SK-N-SH treated with all-trans-retinoic acid at 6 μM for 48 hours (cell line): ENCODE measurements at regions not wholly inside any gene's neighbourhood (a gene's known extent, or its start where the extent isn't known, plus 50 kb on each side); places are given as distances from the start of the nearest gene placed in this dataset.

Source experiments
- ATAC-seq: fragments of 200-7000 bp; cut with Tn5 transposase; 3 replicates; pipeline ENCODE4 v1.9.1; 2020; ENCODE audit warnings: mild to moderate bottlenecking, moderate library complexity
- ARNTL ChIP-seq: fragments of 450-650 bp; formaldehyde crosslinking; IDR thresholded peaks from 2 replicates; pipeline ENCODE4 v1.5.0; 2020; ENCODE audit warnings: low read depth, mild to moderate bottlenecking, moderate library complexity, borderline replicate concordance
- BACH2 ChIP-seq: fragments of 250-450 bp; sonication (Bioruptor Pico); IDR thresholded peaks from 2 replicates; pipeline ENCODE4 v1.9.0; 2021; ENCODE audit warnings: mild to moderate bottlenecking, borderline replicate concordance
- CREB5 ChIP-seq: fragments of 250-450 bp; sonication (Bioruptor Pico); IDR thresholded peaks from 2 replicates; pipeline ENCODE4 v1.5.1; 2020; ENCODE audit warnings: low read depth, mild to moderate bottlenecking, moderate library complexity
- CSDC2 ChIP-seq: fragments of 250-450 bp; sonication (Bioruptor Pico); IDR thresholded peaks from 2 replicates; pipeline ENCODE4 v1.5.0; 2020; ENCODE audit warnings: mild to moderate bottlenecking, moderate library complexity
- CSRNP3 ChIP-seq: fragments of 250-450 bp; sonication (Bioruptor Pico); IDR thresholded peaks from 2 replicates; pipeline ENCODE4 v1.5.1; 2021; ENCODE audit warnings: mild to moderate bottlenecking, moderate library complexity
- ESRRG ChIP-seq: fragments of 250-450 bp; sonication (Bioruptor Pico); IDR thresholded peaks from 2 replicates; pipeline ENCODE4 v1.6.1; 2021; ENCODE audit warnings: mild to moderate bottlenecking
- ISL1 ChIP-seq: fragments of 250-450 bp; sonication (Bioruptor Pico); IDR thresholded peaks from 2 replicates; pipeline ENCODE4 v2.1.2; 2022; ENCODE audit warnings: mild to moderate bottlenecking, moderate library complexity
- OSR1 ChIP-seq: fragments of 250-450 bp; sonication (Bioruptor Pico); IDR thresholded peaks from 2 replicates; pipeline ENCODE4 v1.8.0; 2022; ENCODE audit warnings: moderate library complexity, mild to moderate bottlenecking, inconsistent platforms
- PATZ1 ChIP-seq: fragments of 250-450 bp; sonication (Bioruptor Pico); IDR thresholded peaks from 2 replicates; pipeline ENCODE4 v1.8.0; 2020; ENCODE audit warnings: mild to moderate bottlenecking, moderate library complexity, borderline replicate concordance
- POU6F1 ChIP-seq: fragments of 250-450 bp; sonication (Bioruptor Pico); IDR thresholded peaks from 2 replicates; pipeline ENCODE4 v1.8.0; 2021; ENCODE audit warnings: low read depth, mild to moderate bottlenecking, moderate library complexity, borderline replicate concordance
- PPARA ChIP-seq: fragments of 250-450 bp; sonication (Bioruptor Pico); IDR thresholded peaks from 2 replicates; pipeline ENCODE4 v1.5.0; 2020; ENCODE audit warnings: mild to moderate bottlenecking, borderline replicate concordance
- RARB ChIP-seq: fragments of 250-450 bp; sonication (Bioruptor Pico); IDR thresholded peaks from 2 replicates; pipeline ENCODE4 v1.8.0; 2021; ENCODE audit warnings: mild to moderate bottlenecking, moderate library complexity
- TCF4 ChIP-seq: fragments of 250-450 bp; sonication (Bioruptor Pico); IDR thresholded peaks from 2 replicates; pipeline ENCODE4 v1.8.0; 2021; ENCODE audit warnings: mild to moderate bottlenecking, moderate library complexity, borderline replicate concordance
- TOX ChIP-seq: fragments of 250-450 bp; sonication (Bioruptor Pico); IDR thresholded peaks from 2 replicates; pipeline ENCODE4 v1.8.0; 2021; ENCODE audit warnings: mild to moderate bottlenecking, moderate library complexity, borderline replicate concordance
- TSHZ2 ChIP-seq: fragments of 250-450 bp; sonication (Bioruptor Pico); IDR thresholded peaks from 2 replicates; pipeline ENCODE4 v1.5.0; 2020; ENCODE audit warnings: mild to moderate bottlenecking, moderate library complexity
- ZC3H10 ChIP-seq: fragments of 250-450 bp; sonication (Bioruptor Pico); IDR thresholded peaks from 2 replicates; pipeline ENCODE4 v1.5.1; 2021; ENCODE audit warnings: mild to moderate bottlenecking, moderate library complexity
- ZFP3 ChIP-seq: fragments of 250-450 bp; sonication (Bioruptor Pico); IDR thresholded peaks from 2 replicates; pipeline ENCODE4 v1.5.0; 2020; ENCODE audit warnings: mild to moderate bottlenecking, moderate library complexity
- ZNF565 ChIP-seq: fragments of 450-650 bp; formaldehyde crosslinking; conservative IDR thresholded peaks from 2 replicates; pipeline ENCODE4 v1.5.0; 2020; ENCODE audit warnings: low read depth, mild to moderate bottlenecking, moderate library complexity
- ZNF70 ChIP-seq: fragments of 450-650 bp; formaldehyde crosslinking; IDR thresholded peaks from 2 replicates; pipeline ENCODE4 v1.5.0; 2020; ENCODE audit warnings: mild to moderate bottlenecking, moderate library complexity
- ZNF8 ChIP-seq: fragments of 450-650 bp; formaldehyde crosslinking; IDR thresholded peaks from 2 replicates; pipeline ENCODE4 v1.5.0; 2020; ENCODE audit warnings: mild to moderate bottlenecking, moderate library complexity

GRCh38 chr1:58939666-58940370 lies 156.0 kb upstream of the JUN start:
- no peak for ATAC-seq
- TF ChIP-seq POU6F1 (CRISPR knock-in tag), result no peak
- no peak for TF ChIP-seq CREB5 (CRISPR knock-in tag)
- TF ChIP-seq TCF4 (CRISPR knock-in tag), result no peak
- no peak for TF ChIP-seq ZNF8 (CRISPR knock-in tag)
- TF ChIP-seq ZC3H10 (CRISPR knock-in tag), result no peak
- TF ChIP-seq TOX, result no peak
- TF ChIP-seq BACH2, result no peak
- TF ChIP-seq CSRNP3, result no peak
- TF ChIP-seq PPARA, result no peak
- TF ChIP-seq OSR1, result no peak
- TF ChIP-seq CSDC2 (CRISPR knock-in tag), result no peak
- TF ChIP-seq ARNTL (CRISPR knock-in tag), result no peak
- TF ChIP-seq ZFP3 (CRISPR knock-in tag), result no peak
- TF ChIP-seq RARB (CRISPR knock-in tag), result no peak
- no peak for TF ChIP-seq ZNF70
- no peak for TF ChIP-seq ZNF565 (CRISPR knock-in tag)
- no peak for TF ChIP-seq TSHZ2 (CRISPR knock-in tag)

GRCh38 chr1:58941471-58942289 lies 157.8 kb upstream of the JUN start:
- no peak for TF ChIP-seq TCF4 (CRISPR knock-in tag)
- TF ChIP-seq ZNF70, result no peak
- TF ChIP-seq PPARA, result no peak
- no peak for TF ChIP-seq TSHZ2 (CRISPR knock-in tag)
- no peak for TF ChIP-seq PATZ1 (CRISPR knock-in tag)
- no peak for TF ChIP-seq TOX
- TF ChIP-seq ISL1, result no peak
- no peak for TF ChIP-seq RARB (CRISPR knock-in tag)
- no peak for TF ChIP-seq OSR1
- TF ChIP-seq ESRRG (CRISPR knock-in tag), result no peak
- TF ChIP-seq ARNTL (CRISPR knock-in tag), result no peak
- no peak for TF ChIP-seq CREB5 (CRISPR knock-in tag)

More at GRCh38 chr1:58941471-58942289, 157.8 kb upstream of the JUN start:
- no peak for ATAC-seq
